ENCODE measurements at regions not wholly inside any gene's neighbourhood (a gene's known extent, or its start where the extent isn't known, plus 50 kb on each side); places are given as distances from the start of the nearest gene placed in this dataset.

GRCh38 chr6:27168108-27168507 lies 79.4 kb upstream of the PRSS16 start:
- TF ChIP-seq SIN3A (IDR thresholded peaks at IDR 0.05; ENCODE audit: borderline replicate concordance, insufficient read depth, low read length) (no peak), FOXP2 (optimal IDR thresholded peaks at IDR 0.05; ENCODE audit: borderline replicate concordance, extremely low read depth, extremely low read length, insufficient read depth) (no peak), POLR2AphosphoS5 (IDR thresholded peaks at IDR 0.05; ENCODE audit: low read depth, low read length) (no peak), REST (IDR thresholded peaks at IDR 0.05; ENCODE audit: insufficient read depth in 1 of 2, low read depth in 2 of 2, low read length in 2 of 2) (no peak), TAF1 (IDR thresholded peaks at IDR 0.05; ENCODE audit: borderline replicate concordance, insufficient read depth, low read length) (no peak)

GRCh38 chr6:27168586-27169443 lies 78.7 kb upstream of the PRSS16 start:
- TF ChIP-seq SIN3A (IDR thresholded peaks at IDR 0.05; ENCODE audit: borderline replicate concordance, insufficient read depth, low read length) (no peak), FOXP2 (optimal IDR thresholded peaks at IDR 0.05; ENCODE audit: borderline replicate concordance, extremely low read depth, extremely low read length, insufficient read depth) (no peak), POLR2AphosphoS5 (IDR thresholded peaks at IDR 0.05; ENCODE audit: low read depth, low read length) (no peak), REST (IDR thresholded peaks at IDR 0.05; ENCODE audit: insufficient read depth in 1 of 2, low read depth in 2 of 2, low read length in 2 of 2) (no peak), TAF1 (IDR thresholded peaks at IDR 0.05; ENCODE audit: borderline replicate concordance, insufficient read depth, low read length) (no peak)

- TF ChIP-seq REST (IDR thresholded peaks at IDR 0.05; ENCODE audit: insufficient read depth in 1 of 2, low read depth in 2 of 2, low read length in 2 of 2) (no peak), FOXP2 (optimal IDR thresholded peaks at IDR 0.05; ENCODE audit: borderline replicate concordance, extremely low read depth, extremely low read length, insufficient read depth) (no peak), TAF1 (IDR thresholded peaks at IDR 0.05; ENCODE audit: borderline replicate concordance, insufficient read depth, low read length) (no peak), POLR2AphosphoS5 (IDR thresholded peaks at IDR 0.05; ENCODE audit: low read depth, low read length) (no peak), SIN3A (IDR thresholded peaks at IDR 0.05; ENCODE audit: borderline replicate concordance, insufficient read depth, low read length) (no peak)
Observed at GRCh38 chr6:27174958-27175357, 72.5 kb upstream of the PRSS16 start.

GRCh38 chr6:27176096-27176495 lies 71.4 kb upstream of the PRSS16 start:
- TF ChIP-seq FOXP2 (optimal IDR thresholded peaks at IDR 0.05; ENCODE audit: borderline replicate concordance, extremely low read depth, extremely low read length, insufficient read depth) (no peak), REST (IDR thresholded peaks at IDR 0.05; ENCODE audit: insufficient read depth in 1 of 2, low read depth in 2 of 2, low read length in 2 of 2) (no peak), SIN3A (IDR thresholded peaks at IDR 0.05; ENCODE audit: borderline replicate concordance, insufficient read depth, low read length) (no peak), TAF1 (IDR thresholded peaks at IDR 0.05; ENCODE audit: borderline replicate concordance, insufficient read depth, low read length) (no peak), POLR2AphosphoS5 (IDR thresholded peaks at IDR 0.05; ENCODE audit: low read depth, low read length) (no peak)
